ENCODE measurements at regions not wholly inside any gene's neighbourhood (a gene's known extent, or its start where the extent isn't known, plus 50 kb on each side); places are given as distances from the start of the nearest gene placed in this dataset.

DNA sequence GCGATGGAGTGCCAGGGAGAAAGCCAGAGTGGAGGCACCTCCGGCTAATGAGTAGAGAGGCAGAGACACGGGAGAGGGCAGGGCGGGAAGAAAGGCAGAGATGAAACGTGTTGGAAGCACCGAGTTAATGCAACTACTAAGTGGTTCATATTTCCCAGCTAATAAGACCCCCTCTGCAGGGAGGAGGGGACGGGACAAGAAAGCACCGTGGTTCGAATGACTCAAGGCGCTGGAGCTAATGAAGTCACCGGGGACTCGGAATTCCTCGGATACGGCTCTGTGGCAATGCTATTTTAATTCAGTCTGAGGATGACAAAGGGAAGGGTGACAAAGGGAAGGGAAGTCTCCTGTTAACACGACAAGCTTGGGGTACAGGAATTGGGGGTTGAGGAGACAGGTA is 54.5 kb upstream of the RAPGEF1 start:
- TF ChIP-seq, protein P1, sequence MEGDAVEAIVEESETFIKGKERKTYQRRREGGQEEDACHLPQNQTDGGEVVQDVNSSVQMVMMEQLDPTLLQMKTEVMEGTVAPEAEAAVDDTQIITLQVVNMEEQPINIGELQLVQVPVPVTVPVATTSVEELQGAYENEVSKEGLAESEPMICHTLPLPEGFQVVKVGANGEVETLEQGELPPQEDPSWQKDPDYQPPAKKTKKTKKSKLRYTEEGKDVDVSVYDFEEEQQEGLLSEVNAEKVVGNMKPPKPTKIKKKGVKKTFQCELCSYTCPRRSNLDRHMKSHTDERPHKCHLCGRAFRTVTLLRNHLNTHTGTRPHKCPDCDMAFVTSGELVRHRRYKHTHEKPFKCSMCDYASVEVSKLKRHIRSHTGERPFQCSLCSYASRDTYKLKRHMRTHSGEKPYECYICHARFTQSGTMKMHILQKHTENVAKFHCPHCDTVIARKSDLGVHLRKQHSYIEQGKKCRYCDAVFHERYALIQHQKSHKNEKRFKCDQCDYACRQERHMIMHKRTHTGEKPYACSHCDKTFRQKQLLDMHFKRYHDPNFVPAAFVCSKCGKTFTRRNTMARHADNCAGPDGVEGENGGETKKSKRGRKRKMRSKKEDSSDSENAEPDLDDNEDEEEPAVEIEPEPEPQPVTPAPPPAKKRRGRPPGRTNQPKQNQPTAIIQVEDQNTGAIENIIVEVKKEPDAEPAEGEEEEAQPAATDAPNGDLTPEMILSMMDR (IDR thresholded peaks at IDR 0.05): no peak
- TF ChIP-seq POLR2A (IDR thresholded peaks at IDR 0.05): no peak

Data from tibial nerve (tissue), 3 donors.